GM21619 (cell line): ENCODE measurements at regions not wholly inside any gene's neighbourhood (a gene's known extent, or its start where the extent isn't known, plus 50 kb on each side); places are given as distances from the start of the nearest gene placed in this dataset.
A peak's percentile ranks its signal among the peaks of the same experiment; 100 is the strongest.
"Not testable (repeated sequence)": the region's sequence is repeated elsewhere in the genome, so short reads cannot be mapped to it uniquely, and the experiment has no call there.

Experiments
- ATAC-seq: cut with Tn5 transposase; IDR thresholded peaks from one replicate; pipeline ENCODE4 v1.9.1; 2021; ENCODE audit not compliant: unreplicated experiment

DNA sequence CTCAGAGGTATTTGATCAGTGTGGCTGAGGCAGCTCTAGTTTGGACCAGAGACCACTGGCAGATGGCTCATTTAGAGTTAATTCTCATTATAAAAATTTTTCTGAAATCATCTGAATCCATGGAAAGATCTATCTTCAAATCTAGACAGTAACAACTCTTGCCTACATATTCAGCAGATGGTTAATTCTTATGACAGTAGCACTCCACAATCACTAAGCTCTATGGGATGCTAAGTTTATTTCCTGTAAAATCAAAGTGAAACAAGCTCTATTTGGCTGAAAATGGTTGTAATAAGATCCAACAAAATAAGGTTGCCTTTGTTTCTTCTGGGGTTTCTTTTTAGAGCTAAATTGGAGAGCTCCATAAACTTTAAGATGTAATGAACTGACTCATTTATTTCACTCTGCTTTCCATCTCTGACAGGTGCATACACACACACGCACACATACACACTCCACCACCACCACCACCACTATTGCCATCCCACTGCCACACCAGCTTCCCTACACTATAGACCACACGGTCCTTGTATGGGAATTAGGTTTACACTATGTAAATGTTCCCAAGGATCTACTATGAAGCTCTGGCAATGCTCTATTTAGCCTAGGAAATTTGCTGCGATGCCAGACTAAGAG, 293.1 kb downstream of the RPAP3 start:
- no peak for ATAC-seq

DNA sequence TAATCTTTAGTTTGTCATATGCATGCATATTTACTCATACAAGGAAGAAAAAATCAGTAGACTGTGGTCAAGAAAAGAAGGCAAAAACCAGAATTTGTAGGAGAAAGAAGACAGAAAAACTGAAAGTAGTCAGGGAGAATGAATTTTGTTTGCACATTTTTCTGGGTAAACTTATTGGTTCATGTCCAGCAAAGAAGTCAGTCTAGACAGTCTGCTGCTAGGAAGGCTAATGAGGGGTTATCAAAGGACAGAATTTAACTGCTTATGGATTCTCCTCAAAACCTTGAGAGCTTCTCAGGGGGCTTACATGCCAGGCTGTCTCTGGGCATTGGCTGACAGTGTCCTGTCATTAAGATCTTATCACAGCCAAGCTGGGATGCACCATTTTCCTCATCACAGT, 293.9 kb downstream of the RPAP3 start:
- no peak for ATAC-seq

DNA sequence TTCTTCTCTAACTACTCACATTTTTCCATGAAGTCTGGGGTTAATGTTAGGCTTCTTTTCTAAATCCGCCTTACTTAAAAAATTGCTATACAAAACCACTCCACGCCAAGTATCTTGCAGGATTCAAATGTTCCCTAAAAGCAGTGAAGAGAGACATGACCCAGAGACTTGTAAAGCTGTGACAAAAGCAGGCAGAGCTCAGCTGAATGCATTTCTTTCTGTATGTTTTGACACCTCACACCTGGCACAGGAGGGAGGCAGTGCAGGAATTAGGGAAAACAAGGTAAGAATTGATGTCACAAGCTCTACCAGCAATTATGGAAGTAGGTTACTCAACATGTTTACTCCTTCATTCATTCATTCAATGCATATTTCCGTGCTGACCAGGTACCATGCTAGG, 295.0 kb downstream of the RPAP3 start:
- ATAC-seq: no peak

DNA sequence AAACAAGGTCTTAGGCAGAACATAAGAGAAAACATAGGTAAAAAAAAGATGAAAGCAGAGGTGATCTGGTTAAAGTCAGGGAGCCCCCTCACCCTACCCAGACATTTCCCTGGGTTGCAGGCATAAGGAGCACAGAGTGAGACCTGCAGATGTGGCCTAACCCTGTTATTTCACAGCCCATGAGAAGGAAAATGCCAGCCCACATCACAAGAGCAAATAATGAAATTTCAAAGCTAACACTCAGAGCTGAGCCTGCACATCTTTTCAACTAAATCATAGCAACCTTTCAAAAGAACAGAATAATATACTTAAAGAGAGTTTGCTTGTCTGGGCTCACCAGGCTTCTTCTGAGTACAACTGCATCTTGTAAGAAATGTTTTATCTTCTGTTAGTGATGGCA, 295.4 kb downstream of the RPAP3 start:
- ATAC-seq: no peak

DNA sequence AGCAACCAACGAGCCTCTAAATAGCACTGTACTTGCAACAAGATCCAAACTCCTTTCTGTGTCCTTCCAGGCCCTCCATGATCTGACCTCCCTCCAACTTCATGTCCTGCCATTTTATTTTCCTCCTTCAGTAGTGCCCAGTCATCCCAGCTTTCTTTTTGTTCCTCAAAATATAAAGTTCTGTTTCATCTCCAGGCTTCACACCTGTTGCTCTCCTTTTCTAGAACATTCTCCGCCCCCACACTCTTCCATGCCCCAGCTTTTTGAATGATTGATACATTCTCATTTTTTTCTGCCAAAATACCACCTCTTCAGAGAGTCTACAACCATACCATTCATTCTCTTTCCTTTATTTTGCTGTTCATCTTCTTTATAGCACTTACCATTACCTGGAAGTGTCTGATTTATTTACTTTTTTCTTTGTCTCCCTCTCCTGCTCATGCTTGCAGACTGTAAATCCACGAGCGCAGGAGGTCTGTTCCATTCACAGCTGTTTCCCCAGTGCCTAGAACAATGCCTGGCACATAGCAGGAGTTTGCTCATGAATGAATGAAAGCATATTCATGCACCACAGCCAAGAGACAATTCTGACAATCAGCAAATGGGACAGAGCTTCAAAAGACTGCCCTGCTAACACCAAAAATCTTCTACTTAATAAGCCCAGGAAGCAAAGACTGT, 296.4 kb downstream of the RPAP3 start:
- ATAC-seq: no peak

DNA sequence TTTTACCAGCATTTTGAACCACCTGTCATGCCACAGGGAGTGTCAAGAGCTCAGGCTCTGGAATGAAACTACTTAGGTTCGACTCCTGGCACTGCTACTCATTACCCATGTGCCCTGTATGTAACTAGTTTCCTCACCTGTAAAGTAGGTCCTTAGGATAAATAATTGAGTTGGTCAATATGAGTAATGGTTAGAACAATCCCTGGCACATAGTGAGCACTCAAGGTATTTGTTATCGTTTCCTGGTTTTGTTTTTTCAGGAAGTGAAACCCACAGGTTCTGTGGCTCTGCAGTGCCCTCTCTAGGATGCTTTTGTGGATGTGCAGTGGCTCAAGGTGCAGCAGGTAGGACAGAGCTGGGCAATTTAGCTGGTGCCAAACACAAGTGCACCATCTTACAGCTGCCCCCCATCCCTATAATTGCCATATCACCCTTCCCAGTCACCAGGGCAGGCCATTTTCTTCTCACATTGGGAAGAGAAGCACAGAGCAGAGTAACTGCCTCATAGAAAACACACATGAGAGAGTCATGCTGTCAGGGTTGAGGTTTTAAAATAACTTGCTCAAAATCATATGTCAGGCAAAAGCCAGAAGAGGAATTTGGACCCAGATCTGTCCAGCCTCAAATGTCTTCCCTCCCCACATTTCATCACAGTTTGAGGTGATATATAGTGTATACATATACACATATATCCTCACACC, 297.5 kb downstream of the RPAP3 start:
- peak; percentile 85 for ATAC-seq

DNA sequence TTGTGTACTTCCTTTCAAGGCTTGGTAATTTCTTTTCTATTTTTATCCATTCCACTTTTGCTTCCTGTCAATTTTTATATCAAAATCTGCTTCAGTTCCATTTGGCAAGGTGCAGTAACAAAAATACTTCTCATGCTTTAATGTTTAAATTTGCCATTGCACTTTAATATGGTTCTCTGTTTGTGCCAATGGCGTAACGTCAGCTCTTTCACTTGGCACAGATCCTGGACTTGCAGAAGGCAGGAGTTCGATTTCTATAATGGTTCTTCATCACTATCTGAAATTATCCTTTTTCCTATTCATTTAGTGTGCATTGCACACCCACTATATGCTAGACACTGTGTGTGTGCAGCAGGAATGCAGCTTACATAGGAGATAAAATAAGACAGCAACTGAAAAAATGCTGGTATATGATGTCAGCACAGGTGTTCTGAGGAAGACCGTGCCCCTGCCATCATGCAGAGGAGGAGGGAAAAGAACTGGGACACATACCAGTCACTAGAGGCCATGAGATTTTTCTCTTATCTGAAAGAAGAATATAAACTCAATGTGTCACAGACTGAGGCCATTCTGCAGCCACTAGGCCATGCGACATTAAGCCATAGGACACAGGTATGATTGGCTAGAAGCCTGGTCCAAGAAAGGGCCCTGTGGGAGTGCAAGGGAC, 298.2 kb downstream of the RPAP3 start:
- peak; percentile 16 for ATAC-seq

DNA sequence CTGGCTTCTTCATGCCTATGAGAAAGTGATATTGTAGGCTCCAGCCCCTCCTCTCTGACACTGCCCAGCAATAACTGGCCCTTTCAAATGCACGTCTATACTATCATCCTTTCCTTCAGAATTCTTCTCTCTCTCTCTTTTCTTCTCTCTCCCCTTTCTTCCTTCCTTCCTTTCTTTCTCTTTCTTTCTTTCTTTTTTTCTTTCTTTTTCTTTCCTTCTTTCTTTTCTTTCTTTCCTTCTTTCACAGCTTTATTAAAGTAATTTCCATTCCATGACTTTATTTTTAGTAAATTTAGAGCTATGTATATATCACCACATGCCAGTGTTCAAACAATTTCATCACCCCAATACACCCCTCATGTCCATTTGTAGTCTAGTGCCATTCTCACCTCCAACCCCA, 302.1 kb downstream of the RPAP3 start:
- no peak for ATAC-seq

DNA sequence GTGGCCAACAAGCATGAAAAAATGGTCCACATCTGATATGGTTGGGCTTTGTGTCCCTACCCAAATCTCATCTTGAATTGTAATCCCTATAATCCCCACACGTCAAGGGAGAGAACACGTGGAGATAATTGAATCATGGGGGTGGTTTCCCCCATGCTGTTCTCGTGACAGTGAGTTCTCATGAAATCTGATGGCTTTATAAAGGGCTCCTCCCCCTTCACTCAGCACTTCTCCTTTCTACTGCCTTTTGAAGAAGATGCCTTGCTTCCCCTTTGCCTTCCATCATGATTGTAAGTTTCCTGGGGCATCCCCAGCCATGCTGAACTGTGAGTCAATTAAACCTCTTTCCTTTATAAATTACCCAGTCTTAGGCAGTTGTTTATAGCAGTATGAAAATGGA, 304.6 kb downstream of the RPAP3 start:
- ATAC-seq: not testable (repeated sequence)

DNA sequence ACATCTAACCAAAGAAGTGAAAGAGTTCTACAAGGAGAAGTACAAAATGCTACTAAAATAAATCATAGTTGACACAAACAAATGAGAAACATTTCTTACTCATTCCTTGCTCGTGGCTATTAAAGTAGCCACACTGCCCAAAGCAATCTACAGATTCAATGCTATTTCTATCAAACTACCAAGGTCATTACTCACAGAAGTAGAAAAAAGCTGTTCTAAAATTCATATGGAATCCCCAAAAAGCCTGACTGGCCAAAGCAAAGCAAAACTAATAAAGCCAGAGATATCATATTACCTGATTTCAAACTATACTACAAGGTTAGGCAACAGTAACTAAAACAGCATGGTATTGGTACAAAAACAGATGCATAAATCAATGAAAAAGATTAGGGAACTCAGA, 305.6 kb downstream of the RPAP3 start:
- no peak for ATAC-seq

DNA sequence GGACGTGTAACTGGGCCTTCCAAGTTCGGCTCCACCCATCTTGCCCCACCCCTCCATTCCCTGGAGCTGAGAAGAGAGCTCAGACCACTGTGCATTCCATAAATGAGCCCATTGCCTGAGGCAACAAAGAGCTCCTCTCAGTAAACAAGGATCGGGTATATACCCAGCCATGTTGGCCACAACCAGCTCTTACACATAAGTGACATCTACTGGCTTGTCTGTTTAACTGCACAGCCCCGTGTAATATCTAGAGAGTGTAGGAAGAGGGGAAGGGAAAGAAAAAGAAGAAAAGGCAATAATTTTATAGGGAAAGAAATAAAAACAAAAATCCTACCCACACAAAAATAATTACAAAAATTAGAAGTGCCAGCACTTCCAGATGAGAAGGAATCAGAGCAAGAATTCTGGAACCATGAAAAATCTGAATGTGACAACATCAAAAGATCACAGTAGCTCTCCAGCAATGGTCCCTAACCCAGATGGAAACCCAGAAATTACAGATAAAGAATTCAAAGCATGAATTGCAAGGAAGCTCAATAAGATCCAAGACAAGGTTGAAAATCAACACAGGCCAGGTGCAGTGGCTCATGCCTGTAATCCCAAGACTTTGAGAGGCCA, 308.1 kb downstream of the RPAP3 start:
- peak; percentile 65 for ATAC-seq

DNA sequence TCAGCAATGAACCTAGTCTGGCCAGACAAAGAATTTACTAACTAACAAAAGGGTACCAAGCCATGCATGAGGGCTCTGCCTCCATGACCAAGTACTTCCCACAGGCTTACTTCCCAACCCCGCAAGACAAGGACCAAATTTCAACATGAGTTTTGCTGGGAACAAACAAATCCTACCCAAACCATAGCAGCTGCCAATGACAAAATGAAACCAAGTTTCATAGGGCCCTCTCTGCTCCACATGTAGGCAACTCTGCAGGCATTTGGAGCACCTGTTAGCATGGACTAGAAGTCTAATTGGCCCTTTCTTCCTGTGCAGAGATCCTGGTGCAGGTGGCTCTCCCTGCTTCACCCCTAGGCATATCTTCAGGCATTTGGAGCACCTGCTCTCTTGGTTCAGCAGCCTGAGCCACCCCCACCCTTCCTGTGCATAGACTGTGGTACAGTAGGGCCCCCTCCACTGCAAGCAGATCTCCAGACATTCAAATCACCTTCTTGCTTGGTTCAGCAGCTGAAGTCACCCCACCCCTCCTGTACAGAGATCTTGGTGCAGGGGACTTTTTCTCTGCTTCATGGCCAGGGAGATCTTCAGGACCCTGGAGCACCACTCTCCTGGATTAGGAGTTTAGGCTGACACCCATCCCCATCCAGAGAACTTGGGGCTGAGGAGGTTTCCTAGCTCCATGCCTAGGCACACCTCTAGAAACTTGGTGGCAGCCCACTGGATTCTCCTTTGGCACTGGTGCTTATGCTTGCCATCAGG, 308.7 kb downstream of the RPAP3 start:
- no peak for ATAC-seq

DNA sequence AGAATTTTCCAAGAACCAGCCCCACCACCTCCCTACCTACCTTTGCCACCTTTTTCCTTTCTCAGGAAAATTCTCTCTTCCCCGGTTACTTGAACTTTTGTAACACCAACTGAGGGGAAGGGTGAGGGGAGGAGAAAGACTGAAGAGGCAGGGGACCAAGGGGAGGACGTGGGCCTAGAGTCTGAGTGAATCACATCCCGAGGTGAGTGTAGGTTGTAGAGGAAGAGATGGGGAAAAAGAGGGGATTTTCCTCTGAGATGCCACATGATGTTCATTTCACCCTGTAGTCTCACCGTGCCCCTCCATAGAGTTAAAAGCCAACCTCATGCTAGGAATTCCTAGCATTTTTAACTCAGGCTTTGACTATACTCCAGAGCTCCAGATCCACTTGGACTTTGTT, 311.8 kb downstream of the RPAP3 start:
- no peak for ATAC-seq

DNA sequence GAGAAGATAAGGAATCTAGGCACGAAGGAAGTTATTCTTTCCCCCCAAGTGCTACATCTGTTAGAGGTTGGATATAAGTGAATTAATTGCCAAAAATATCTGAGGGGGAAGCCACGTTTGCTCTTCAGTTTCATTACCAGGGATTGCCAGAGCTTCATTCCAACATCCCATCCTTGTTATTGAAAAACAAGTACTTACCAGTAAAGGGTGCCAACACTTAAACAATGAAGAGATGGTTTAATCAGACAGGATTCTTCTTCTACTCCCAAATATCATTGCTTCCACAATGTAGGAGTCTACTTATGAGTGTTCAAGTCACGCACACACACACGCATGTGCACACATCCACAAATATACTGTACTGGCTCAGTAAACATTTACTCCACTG, 312.4 kb downstream of the RPAP3 start:
- no peak for ATAC-seq

DNA sequence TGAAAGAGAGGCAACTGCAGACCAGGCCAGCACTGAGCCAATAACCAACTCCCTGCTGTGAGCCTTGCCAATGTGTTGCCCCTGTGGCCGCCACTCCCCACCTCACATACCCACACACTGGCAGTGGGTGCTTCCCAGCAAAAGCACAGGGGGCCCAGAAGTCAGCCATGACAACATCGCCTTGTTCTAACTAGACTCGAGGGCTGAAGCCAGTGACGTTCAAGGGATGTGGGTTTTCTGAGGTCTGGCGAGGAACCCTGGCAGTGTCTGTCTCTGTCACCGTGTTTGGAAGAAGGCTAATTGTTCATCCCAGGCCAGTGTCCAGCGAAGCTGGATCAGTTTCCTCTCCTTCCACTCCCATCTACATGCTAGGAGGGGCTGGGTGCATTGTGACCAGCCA, 311.8 kb upstream of the AMIGO2 start:
- no peak for ATAC-seq

DNA sequence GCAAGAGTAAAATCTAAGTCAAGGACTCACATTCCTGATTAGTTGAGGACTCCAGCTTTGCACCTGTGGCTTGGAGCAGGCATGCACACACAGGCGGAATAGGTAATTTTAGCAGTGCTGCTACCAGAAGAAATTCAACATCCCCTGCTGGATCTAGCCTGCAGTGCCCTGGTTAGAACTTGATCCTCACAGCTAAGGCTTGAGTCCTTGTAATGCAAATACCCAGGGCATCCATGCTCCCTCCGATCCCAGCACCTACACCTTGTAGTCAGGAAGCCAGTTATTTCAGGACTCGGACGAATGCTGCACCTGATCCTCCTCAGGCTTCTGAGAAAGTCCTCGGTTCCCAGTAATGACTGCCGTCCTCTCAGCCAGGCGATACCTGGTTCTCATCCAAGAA, 309.0 kb upstream of the AMIGO2 start:
- no peak for ATAC-seq

DNA sequence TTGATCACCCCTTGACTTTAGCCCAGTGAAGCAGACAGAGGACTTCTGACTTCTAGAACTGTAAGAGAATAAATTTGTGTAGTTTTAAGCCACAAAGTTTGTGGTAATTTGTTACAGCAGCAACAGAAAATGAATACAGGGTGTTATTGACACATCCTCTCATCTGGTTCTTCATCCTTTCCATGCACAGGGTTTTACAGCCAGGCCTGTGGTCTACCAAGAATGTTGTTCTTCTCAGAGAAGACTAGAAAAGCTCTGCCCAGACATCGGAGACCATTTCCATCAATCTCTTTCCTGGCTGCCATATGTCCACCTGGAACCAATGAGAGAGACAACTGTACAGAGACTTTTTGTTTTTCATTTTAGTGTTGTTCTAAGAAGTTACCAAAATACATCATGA, 308.2 kb upstream of the AMIGO2 start:
- no peak for ATAC-seq

DNA sequence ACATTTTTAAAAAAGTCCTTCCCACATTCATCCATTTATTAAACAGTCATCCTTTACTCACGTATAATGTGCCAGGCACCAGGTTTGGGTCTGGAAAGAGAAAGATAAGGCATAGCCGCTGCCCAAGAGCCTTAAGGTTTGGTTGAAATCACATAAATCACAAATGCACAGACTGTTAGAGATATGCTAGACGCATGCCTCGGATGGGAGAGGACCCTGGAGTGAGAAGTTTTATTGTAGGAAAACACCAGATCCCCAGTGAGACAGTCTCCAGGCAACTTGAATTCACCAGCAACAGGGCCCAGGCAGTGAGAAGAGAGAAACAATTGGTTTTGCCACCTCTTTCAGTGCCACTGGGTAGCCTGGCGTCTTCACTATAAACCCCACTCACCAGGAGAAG, 305.9 kb upstream of the AMIGO2 start:
- ATAC-seq: no peak

DNA sequence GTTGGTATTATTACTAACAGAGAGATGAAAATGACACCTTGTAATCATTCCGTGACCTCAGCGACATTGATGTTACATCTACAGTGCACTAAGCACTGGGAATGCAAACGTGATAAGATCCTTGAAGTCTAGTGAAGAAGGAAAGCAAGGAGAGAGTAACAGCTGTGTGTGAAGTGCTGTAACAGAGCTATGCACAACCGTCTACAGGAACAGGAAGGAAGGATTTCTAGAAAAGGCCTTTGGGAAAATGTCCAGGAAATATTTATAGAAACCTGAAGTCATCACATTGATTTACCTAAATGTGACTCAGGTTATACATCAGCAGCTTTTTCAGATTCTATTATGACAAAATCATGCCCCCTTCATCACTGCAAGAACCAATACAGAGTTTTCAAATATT, 304.2 kb upstream of the AMIGO2 start:
- ATAC-seq: no peak

DNA sequence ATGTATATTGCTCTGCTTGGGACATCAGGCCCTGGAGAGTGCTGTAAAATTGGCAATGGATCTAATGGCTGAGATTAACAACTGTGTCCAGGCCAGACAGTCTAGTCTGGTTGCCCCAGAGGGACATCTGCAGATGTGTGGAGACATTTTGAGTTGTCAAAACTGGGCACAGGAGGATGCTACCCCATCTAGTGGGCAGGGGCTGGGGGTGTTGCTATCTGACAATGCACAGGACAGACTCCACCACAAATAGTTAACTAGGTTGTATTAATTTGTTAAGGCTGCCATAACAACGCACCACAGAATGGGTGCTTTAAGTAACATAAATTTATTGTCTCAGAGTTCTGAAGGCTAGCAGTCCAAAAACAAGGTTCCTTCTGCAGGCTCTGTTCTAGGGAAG, 302.5 kb upstream of the AMIGO2 start:
- ATAC-seq: no peak

DNA sequence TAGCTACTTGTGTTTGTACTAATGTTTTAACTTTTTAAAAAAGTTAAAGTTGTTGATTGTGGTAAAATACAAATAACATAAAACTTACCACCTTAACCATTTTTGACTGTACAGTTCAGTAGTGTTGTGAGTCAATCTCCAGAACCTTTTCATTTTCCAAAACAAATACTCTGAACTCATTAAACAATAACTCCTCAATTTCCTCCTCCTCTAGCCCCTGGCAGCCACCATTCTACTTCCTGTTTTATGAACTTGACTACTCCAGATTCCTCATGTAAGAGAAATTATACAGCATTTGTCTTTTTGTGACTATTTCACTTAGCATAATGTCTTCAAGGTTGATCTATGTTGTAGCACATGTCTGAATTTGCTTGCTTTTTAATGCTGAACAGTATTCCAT, 299.1 kb upstream of the AMIGO2 start:
- ATAC-seq: no peak
